Breast epithelium (tissue), 3 donors: ENCODE measurements at regions not wholly inside any gene's neighbourhood (a gene's known extent, or its start where the extent isn't known, plus 50 kb on each side); places are given as distances from the start of the nearest gene placed in this dataset.

Source experiments
- CTCF ChIP-seq, 3 donors: fragments of 450-650 bp; IDR thresholded peaks; one replicate each; pipeline ENCODE4 v1.5.1; 2016 to 2017; ENCODE audit warnings: antibody characterized with exemption in 3 of 3, mild to moderate bottlenecking in 3 of 3, moderate library complexity in 3 of 3
- POLR2A ChIP-seq: fragments of 450-650 bp; IDR thresholded peaks from one replicate; pipeline ENCODE4 v1.6.1; 2016; ENCODE audit warnings: antibody characterized with exemption, mild to moderate bottlenecking, moderate library complexity
- POLR2AphosphoS5 ChIP-seq, 3 donors: sonication (generic); formaldehyde crosslinking; IDR thresholded peaks; one replicate each; pipeline ENCODE4 v1.6.1; 2017; ENCODE audit warnings: antibody characterized with exemption in 3 of 3

GRCh38 chr15:29393443-29393842, 123.8 kb upstream of the NSMCE3 start:
- no peak for TF ChIP-seq CTCF (IDR thresholded peaks at IDR 0.05)
- no peak for TF ChIP-seq POLR2A
- no peak for TF ChIP-seq POLR2AphosphoS5 (IDR thresholded peaks at IDR 0.05)
